ENCODE measurements at regions not wholly inside any gene's neighbourhood (a gene's known extent, or its start where the extent isn't known, plus 50 kb on each side); places are given as distances from the start of the nearest gene placed in this dataset.

GRCh38 chr17:34081269-34081668 is 173.8 kb upstream of the CCL2 start:
- Histone ChIP-seq H3K27ac (ENCODE audit: insufficient read depth, low read depth, low read length) (no peak overlapping the region), H3K79me2 (ENCODE audit: control insufficient read depth, insufficient read depth, low read length) (no peaks in the 10 kb centered on the region), H3K9ac (replicated peaks; ENCODE audit: extremely low read depth, insufficient read depth, low read length) (no peak overlapping the region), H3K4me2 (ENCODE audit: insufficient read depth, low read length) (no peak overlapping the region), H3K9me3 (replicated peaks; ENCODE audit: control insufficient read depth, insufficient read depth, low read length) (peaks cover 2% of the 10 kb centered on the region), H2AFZ (ENCODE audit: low read depth, low read length) (no peak overlapping the region), H3K36me3 (ENCODE audit: control insufficient read depth in 2 of 2, extremely low read depth in 1 of 2, insufficient read depth in 2 of 2, low read length in 2 of 2) (no peaks in the 10 kb centered on the region), H3K4me1 (ENCODE audit: control insufficient read depth, extremely low read depth, insufficient read depth, low read length) (no peaks in the 10 kb centered on the region), H3K27me3 (ENCODE audit: control insufficient read depth in 2 of 2, insufficient read depth in 2 of 2, low read length in 2 of 2) (no peaks in the 10 kb centered on the region), H4K20me1 (replicated peaks; ENCODE audit: control insufficient read depth, extremely low read depth, insufficient read depth, low read length) (no peaks in the 10 kb centered on the region), H3K4me3 (replicated peaks in 1 of 3; ENCODE audit: insufficient read depth in 1 of 3, low read depth in 1 of 3, low read length in 3 of 3) (no peak overlapping the region), H3K9me1 (replicated peaks; ENCODE audit: control insufficient read depth, extremely low read depth, insufficient read depth, low read length) (no peaks in the 10 kb centered on the region)
- no TSS peak for BruUV-seq (replicated peaks)
- TF ChIP-seq CTCF (IDR thresholded peaks at IDR 0.05; ENCODE audit: extremely low read depth in 1 of 2, insufficient read depth in 1 of 2, low read depth in 1 of 2, low read length in 2 of 2): peak; percentile 12 to 29
- TF ChIP-seq FOS (IDR thresholded peaks at IDR 0.05; ENCODE audit: borderline replicate concordance, insufficient read depth, low read length): no peak
- no peak for TF ChIP-seq JUN (IDR thresholded peaks at IDR 0.05; ENCODE audit: borderline replicate concordance, insufficient read depth, insufficient read length, low read depth)
- ChIA-PET POLR2A (no interaction called here), CTCF (interaction anchor here (1.5 kb wide), 1 partner anchor 280 kb away, joined by 10 read pairs; no protein-coding TSS in a partner anchor)
- dilution Hi-C loops (cut with MboI; ENCODE audit: extremely low pct_ligation_motif_present, low sequenced_read_pairs): no loop called here
- intact Hi-C loops (cut with micrococcal nuclease): no loop called here
- DNase-seq (ENCODE audit: low read depth, low spot score) (no peak), FAIRE-seq (no peak)

GRCh38 chr17:34082404-34082803 is 172.7 kb upstream of the CCL2 start:
- FAIRE-seq (no peak), DNase-seq (ENCODE audit: low read depth, low spot score) (no peak)
- ChIA-PET CTCF (no interaction called here), POLR2A (no interaction called here)
- H4K20me1 ChIP-seq (replicated peaks; ENCODE audit: control insufficient read depth, extremely low read depth, insufficient read depth, low read length): no peaks in the 10 kb centered on the region
- H3K9me3 ChIP-seq (replicated peaks; ENCODE audit: control insufficient read depth, insufficient read depth, low read length): no peaks in the 10 kb centered on the region
- dilution Hi-C loops (cut with MboI; ENCODE audit: extremely low pct_ligation_motif_present, low sequenced_read_pairs): no loop called here
- H2AFZ ChIP-seq (ENCODE audit: low read depth, low read length): no peak overlapping the region
- intact Hi-C loops (cut with micrococcal nuclease): no loop called here
- no peaks in the 10 kb centered on the region for H3K36me3 ChIP-seq (ENCODE audit: control insufficient read depth in 2 of 2, extremely low read depth in 1 of 2, insufficient read depth in 2 of 2, low read length in 2 of 2)
- H3K27me3 ChIP-seq (ENCODE audit: control insufficient read depth in 2 of 2, insufficient read depth in 2 of 2, low read length in 2 of 2): no peaks in the 10 kb centered on the region
- no peaks in the 10 kb centered on the region for H3K4me1 ChIP-seq (ENCODE audit: control insufficient read depth, extremely low read depth, insufficient read depth, low read length)
- H3K4me2 ChIP-seq (ENCODE audit: insufficient read depth, low read length): no peak overlapping the region
- no peak overlapping the region for H3K27ac ChIP-seq (ENCODE audit: insufficient read depth, low read depth, low read length)
- H3K9ac ChIP-seq (replicated peaks; ENCODE audit: extremely low read depth, insufficient read depth, low read length): no peak overlapping the region
- no peaks in the 10 kb centered on the region for H3K9me1 ChIP-seq (replicated peaks; ENCODE audit: control insufficient read depth, extremely low read depth, insufficient read depth, low read length)
- H3K4me3 ChIP-seq (replicated peaks in 1 of 3; ENCODE audit: insufficient read depth in 1 of 3, low read depth in 1 of 3, low read length in 3 of 3): no peak overlapping the region
- TF ChIP-seq CTCF (IDR thresholded peaks at IDR 0.05; ENCODE audit: extremely low read depth in 1 of 2, insufficient read depth in 1 of 2, low read depth in 1 of 2, low read length in 2 of 2): no peak
- TF ChIP-seq EZH2 (IDR thresholded peaks at IDR 0.05; ENCODE audit: borderline replicate concordance, low read depth, low read length, severe bottlenecking): no peak
- TF ChIP-seq JUN (IDR thresholded peaks at IDR 0.05; ENCODE audit: borderline replicate concordance, insufficient read depth, insufficient read length, low read depth): no peak
- no peak for TF ChIP-seq MAX (IDR thresholded peaks at IDR 0.05; ENCODE audit: insufficient read depth, insufficient read length)
- TF ChIP-seq MYC (IDR thresholded peaks at IDR 0.05; ENCODE audit: low read depth, low read length): no peak
- no peak for TF ChIP-seq FOS (IDR thresholded peaks at IDR 0.05; ENCODE audit: borderline replicate concordance, insufficient read depth, low read length)
- no peak for TF ChIP-seq GATA2 (IDR thresholded peaks at IDR 0.05; ENCODE audit: insufficient read depth, insufficient read length, low read depth, low read length)
- no peak for TF ChIP-seq POLR2AphosphoS5 (IDR thresholded peaks at IDR 0.05; ENCODE audit: insufficient read depth, low read depth, low read length)
- no peak for TF ChIP-seq POLR2A (IDR thresholded peaks at IDR 0.05; ENCODE audit: low read depth, low read length)
- no peaks in the 10 kb centered on the region for H3K79me2 ChIP-seq (ENCODE audit: control insufficient read depth, insufficient read depth, low read length)
- BruUV-seq (replicated peaks): no TSS peak

Measured in endothelial cell of umbilical vein (primary cell).